ENCODE measurements at regions not wholly inside any gene's neighbourhood (a gene's known extent, or its start where the extent isn't known, plus 50 kb on each side); places are given as distances from the start of the nearest gene placed in this dataset.

DNA sequence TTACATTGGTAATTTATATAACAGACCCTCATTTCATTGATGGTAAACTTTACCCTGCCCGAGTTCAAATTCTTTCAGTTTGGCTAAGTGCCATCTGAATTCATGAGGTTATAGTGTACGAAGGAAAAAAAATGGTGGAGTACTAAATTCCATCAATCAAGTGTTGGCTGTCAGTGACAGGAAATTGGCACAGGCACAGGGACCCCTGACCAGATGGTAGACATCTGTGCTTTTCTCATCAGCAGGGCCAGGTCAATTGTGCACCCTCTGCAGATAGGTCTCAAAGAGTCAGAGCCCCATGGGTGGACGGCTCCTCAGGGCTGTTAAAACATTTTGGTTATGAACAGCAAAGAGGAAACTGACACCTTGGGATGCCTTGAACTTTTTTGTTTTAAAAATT lies 439.2 kb downstream of the SETBP1 start:
- intact Hi-C loops (cut with DNase I): no loop called here
- DNase-seq: no peak

- DNase-seq: no peak
- intact Hi-C loops (cut with DNase I): no loop called here
Measured at GRCh38 chr18:45121146-45121545, 440.5 kb downstream of the SETBP1 start.

DNA sequence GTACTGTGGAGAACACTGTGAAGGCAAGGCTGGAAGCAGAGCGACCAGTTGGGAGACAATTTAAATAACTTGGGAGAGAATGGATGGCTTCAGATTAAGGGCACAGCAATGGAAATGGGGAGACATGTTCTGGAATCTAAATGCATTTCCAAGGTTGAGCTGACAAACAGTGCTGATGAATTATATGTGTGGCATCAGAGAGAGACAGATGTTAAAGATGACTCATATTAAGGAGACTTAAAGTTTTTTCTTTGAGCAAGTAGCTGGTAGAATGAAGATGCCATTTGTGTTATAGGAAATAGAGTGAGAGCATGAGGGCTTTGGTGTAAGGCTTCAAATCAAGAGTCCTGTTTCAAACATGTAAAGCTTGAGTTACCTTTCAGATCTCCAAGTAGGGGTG lies 441.8 kb downstream of the SETBP1 start:
- intact Hi-C loops (cut with DNase I): no loop called here

DNA sequence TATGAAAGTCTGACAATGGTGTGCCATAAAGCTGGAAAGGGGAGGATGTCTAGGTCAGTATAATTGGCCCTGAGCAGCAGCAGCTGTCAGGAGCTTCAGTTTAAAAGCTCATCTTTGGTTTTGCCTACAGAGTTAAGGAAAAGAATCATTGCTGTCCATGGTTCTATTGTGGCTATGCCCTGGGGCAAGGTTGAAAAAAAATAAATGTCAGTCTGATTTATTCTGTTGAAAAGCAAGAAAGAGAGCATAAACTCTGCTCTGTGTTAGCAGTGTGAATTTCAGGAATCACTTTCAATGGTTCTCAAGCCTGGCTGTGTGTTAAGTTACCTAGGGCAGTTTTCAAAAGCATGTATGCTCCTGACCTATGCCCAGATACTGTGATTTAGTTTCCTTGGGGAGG lies 446.7 kb downstream of the SETBP1 start:
- DNase-seq: no peak
- intact Hi-C loops (cut with DNase I): no loop called here

More for the DNA sequence above, 441.8 kb downstream of the SETBP1 start:
- DNase-seq: no peak

DNA sequence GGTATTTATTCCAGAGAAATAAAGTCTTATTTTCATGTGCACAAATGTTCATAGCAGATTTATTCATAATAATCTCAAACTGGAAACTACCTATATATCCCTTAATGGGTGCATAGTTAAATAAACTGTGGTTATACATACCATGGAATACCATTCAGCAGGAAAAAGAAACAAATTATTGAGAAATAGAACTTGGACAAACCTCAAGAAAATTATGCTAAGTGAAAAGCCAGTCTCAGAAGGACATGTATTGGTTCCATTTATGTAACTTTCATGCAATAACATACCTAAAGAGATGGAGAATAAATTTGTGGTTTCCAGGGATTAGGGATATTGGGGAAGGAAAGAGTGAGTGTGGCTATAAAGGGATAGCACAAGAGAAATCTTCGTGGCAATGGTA lies 452.6 kb downstream of the SETBP1 start:
- intact Hi-C loops (cut with DNase I): no loop called here
- no peak for DNase-seq

DNA sequence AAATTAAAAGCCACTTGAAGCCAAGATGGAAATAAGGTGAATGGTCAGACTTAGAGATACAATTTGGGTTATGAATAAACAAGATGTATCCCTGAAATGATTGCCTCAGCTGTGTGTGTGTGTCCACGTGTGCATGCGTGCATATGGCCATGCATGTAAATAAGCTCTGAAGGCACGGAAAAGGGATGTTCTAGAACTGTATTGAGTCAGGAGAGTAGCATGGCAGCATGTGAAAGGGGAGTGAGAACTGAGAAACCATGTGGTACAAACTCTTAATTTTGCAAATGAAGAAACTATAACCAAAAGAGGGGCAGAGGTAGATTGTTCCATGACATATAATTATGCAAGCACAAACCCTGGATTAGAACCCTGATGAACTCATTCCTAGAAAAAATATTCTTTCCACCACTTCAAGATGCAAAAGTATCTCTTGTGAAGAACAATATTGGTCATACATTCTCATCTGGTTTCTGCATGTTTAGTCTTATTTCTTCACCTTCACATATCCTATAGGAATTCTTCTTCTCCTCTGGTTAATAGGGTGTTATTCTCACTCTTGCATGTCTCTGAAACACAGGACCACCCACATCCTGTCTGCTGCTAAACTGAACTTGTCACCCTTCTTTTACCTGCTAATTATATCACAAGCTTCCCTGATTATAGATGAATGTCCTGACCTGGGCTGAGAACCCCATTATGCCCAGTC lies 455.8 kb downstream of the SETBP1 start:
- intact Hi-C loops (cut with DNase I): no loop called here
- DNase-seq: peak in 12 of 42 donors; percentile 3 to 53 (median 26)

- intact Hi-C loops (cut with DNase I): no loop called here
- DNase-seq: peak in 1 of 42 donors; percentile 4
Measured at GRCh38 chr18:45137087-45137419, 456.4 kb downstream of the SETBP1 start.

DNA sequence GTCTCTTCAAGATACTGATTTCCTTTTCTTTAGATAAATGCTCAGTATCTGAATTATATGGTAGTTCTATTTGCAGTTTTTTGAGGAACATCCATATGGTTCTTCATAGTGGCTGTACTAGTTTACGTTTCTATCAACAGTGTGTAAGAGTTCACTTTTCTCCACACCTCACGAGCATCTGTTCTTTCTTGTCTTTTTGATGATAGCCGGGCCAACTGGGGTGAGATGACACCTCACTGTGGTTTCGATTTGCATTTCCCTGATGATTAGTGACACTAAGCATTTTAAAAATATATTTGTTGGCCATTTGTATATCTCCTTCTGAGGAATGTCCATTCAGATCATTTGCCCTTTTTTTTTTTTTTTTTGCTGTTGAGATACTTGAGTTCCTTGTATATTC lies 458.8 kb downstream of the SETBP1 start:
- intact Hi-C loops (cut with DNase I): no loop called here
- DNase-seq: no peak

GRCh38 chr18:45142868-45143267 lies 462.2 kb downstream of the SETBP1 start:
- DNase-seq: peak in 19 of 42 donors; percentile 7 to 66 (median 26)
- intact Hi-C loops (cut with DNase I): no loop called here

- intact Hi-C loops (cut with DNase I): no loop called here
- DNase-seq: no peak
Measured at GRCh38 chr18:45149712-45150111, 465.6 kb upstream of the SLC14A2 start.

DNA sequence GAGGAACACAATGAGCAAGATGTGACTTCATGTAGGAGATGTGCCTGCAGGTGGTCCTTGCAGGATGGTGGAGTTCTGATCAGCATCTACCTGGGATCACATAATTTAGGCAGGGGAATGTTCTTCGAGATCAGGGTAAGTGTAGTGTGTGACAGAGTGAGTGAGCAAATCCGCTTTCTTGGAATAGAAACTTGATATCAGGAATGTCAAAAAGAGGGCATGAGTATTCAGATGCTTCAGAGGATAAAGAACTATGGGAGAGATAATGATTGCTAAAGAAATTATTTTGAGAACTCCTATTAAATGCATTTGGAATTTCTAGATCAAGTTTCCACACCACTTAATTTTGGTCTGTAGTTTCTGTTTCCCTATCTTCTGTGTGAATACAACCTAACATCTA lies 463.6 kb upstream of the SLC14A2 start:
- intact Hi-C loops (cut with DNase I): no loop called here
- DNase-seq: no peak

- no peak for DNase-seq
- intact Hi-C loops (cut with DNase I): no loop called here
Measured at GRCh38 chr18:45155526-45155925, 459.8 kb upstream of the SLC14A2 start.

DNA sequence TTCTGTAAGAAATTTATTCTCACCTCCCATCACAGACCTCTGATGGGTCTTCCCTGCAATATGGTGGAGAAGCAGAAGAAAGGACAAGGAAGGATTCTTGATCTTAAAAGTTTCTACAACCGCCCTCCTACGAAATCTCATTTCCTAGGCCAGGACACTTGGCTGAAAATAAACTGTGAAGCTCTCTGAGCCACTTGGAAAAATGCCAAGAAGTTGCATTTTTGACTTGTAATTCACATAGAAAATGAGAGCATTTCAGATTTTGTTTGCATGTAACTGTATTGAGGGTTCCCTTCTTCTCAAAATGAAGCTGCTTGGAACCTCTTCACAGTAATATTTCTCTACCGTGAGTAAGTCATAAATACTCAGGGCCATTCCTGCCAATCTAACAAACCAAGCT lies 458.3 kb upstream of the SLC14A2 start:
- no peak for DNase-seq
- intact Hi-C loops (cut with DNase I): no loop called here

DNA sequence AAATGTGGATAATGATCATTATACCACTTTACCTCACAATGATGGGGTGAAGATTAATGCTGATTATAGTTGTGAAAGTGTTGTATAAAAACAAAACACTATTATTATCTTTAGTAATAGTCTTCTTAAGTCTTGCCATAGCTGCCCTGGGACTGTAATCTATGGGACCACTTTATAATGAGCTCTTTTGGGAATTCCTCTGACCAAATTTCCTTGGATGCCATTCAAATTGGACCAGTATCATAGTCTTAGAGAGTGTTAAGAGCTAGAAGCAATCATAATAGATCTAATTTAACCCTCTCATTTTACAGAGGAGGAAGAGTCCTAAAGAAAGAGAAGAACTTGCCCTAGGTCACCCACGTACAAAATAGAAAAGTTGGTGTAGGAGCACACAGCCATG lies 457.7 kb upstream of the SLC14A2 start:
- intact Hi-C loops (cut with DNase I): no loop called here
- no peak for DNase-seq

GRCh38 chr18:45161850-45162249 lies 453.4 kb upstream of the SLC14A2 start:
- intact Hi-C loops (cut with DNase I): no loop called here
- no peak for DNase-seq

DNA sequence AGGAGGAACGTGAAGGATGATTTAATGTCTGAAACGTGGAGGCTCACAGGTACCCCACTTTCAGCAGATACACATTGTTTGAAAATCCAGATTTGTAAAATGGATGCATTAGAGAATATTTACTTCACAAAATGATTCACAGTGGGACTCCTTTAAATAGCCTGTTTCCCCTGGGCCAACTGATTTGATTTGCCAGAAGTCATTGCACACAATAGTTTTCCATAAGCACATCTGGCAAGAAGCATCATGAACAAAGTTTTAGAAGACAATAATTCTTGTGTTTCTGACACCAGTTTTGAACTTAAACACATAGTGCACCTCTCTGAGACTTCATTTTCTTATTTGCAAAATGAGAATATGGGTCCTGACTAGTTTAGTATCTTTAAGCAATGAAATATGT lies 451.4 kb upstream of the SLC14A2 start:
- intact Hi-C loops (cut with DNase I): no loop called here
- no peak for DNase-seq

DNA sequence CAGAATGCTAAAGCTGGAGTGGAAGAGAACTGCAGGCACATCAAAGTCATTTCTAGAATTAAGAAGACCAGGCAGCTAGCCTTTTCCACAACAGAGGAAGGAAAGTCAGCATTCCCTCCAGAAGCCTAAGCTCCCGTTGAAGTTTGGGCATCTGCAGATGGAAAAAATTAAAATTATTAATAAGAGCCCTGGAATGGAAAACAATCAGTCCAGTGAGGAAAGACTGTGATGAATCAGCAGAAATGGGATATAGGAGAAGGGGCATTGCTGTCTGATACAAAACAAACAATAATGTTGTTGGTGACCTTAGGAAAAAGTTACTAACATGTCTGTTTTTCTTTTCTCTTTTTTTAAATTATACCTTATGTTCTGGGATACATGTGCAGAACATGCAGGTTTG lies 450.7 kb upstream of the SLC14A2 start:
- intact Hi-C loops (cut with DNase I): no loop called here
- no peak for DNase-seq

DNA sequence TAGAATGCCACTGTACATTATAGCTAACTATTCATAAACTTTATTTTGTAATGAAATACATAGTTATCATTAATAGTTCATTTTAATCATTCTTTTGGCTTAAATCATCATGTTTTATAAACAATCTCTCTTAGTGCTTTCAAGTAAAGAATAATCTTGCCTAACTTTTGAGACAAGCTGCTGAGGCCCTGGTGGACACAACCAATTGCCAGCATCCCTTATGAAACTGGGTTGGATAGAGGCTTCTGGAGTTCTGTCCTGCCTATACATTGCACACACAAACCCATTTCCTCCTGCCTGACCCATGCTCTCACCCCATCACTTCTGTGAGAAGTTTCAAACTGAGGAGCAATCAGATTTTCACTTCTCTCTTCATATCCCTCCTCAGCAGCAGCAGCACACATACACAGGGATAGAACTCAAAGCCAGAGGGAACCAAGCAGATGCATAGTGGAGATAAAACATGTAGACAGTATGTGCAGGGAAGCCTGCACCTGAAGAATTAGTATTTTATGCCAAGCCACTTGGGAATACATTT lies 450.0 kb upstream of the SLC14A2 start:
- intact Hi-C loops (cut with DNase I): no loop called here
- no peak for DNase-seq

GRCh38 chr18:45165871-45166270 lies 449.4 kb upstream of the SLC14A2 start:
- intact Hi-C loops (cut with DNase I): no loop called here
- no peak for DNase-seq

GRCh38 chr18:45166341-45166835 lies 448.9 kb upstream of the SLC14A2 start:
- intact Hi-C loops (cut with DNase I): no loop called here
- DNase-seq: no peak

- intact Hi-C loops (cut with DNase I): no loop called here
- no peak for DNase-seq
Measured at GRCh38 chr18:45166836-45167551, 448.3 kb upstream of the SLC14A2 start.

All from head of caudate nucleus (tissue), 42 donors.